ENCODE measurements at regions not wholly inside any gene's neighbourhood (a gene's known extent, or its start where the extent isn't known, plus 50 kb on each side); places are given as distances from the start of the nearest gene placed in this dataset.
A peak's percentile ranks its signal among the peaks of the same experiment; 100 is the strongest.

DNA sequence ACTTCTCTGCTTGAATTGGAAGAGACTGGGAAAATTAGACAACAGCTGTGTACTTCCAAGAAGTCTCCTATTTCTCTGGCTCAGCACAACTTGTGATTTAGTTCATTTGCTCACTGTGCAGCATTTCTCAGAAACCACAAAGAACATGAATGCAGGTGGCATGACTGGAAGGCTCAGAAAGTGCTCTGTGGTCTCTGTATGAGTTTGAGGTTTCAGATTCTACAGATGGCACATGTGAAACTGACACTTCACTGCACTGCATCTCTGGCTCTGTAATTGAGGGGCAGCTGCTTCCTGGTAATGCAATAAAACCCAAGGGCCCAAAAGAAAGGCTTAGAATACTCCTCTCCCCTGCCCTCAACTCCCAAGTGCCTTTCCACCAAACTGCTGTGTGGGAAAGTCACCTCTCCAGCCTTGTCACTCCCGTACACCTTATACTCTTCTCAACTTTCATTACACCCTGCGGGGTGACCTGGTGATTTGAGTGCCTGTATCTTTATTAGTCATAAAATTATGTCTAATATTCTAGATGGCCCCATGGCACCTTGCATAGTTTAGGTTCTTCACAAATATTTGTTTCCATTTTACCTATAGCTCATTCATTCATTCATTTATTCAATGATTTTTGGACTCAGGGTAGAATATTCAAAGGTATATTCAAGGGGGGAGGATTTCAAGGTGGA, 82.5 kb downstream of the ESM1 start:
- ChIA-PET POLR2A (no interaction called here), CTCF (interaction anchor here (0.6 to 6.2 kb wide), 17 partner anchors 11 to 439 kb away, joined by 3 to 67 read pairs (median 4); partner anchors contain the start of genes GPX8 and SNX18)
- Mint-ChIP-seq H3K9me3 (ENCODE audit: low read depth) (no peaks in the 10 kb centered on the region), H3K4me1 (peaks cover 11% of the 10 kb centered on the region), H3K36me3 (ENCODE audit: low read depth) (no peaks in the 10 kb centered on the region), H3K4me3 (no peak overlapping the region), H3K27me3 (peaks cover 55% of the 10 kb centered on the region), H3K27ac (peak overlapping the region; percentile 73)
- ATAC-seq (peak; percentile 97), DNase-seq (peak; percentile 75)
- intact Hi-C loops (cut with DNase I, micrococcal nuclease), result loop anchor here (1.0 to 10.0 kb wide), 9 partner anchors 34 to 386 kb away; partner anchors contain the start of genes SNX18 (in 2 of the 2), CCNO (in 1 of the 2), GZMA (in 1 of the 2) and GZMK (in 1 of the 2)

DNA sequence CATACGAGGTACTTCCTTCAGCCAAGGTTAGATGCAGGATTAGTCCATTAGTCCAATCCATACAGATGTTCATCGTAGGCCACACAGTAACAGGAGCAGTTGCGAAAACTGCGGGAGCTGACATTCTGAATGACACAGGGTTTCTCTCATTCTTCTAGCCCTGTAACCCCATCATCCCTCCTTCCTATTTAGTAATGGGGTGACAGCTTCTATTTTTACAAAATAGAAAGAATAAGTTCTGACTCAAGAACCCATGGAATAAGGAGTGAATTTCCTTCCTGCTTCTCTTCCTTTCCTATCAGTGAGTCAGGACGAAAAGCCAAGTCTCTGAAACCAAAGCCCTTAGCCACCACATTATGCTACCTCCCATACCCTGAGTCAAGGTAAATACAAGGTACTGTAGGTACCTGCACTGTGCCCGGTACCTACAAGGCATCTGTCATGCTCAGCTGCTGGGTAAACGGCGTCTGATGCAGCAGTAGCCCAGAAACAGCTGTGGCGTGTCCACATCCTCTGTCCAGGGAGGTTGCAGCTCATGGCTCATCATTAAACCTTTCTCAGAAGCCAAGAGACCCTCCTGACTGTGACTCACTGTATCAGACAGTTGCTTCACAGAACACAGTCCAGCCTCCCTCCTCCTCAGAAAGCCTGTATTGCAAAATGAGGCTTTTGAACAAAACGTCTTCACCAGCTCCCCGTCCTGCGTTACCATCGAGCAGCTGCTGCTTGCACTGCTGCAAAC, 84.2 kb downstream of the ESM1 start:
- DNase-seq, result no peak
- Mint-ChIP-seq H3K4me3 (no peak overlapping the region), H3K27me3 (peaks cover 68% of the 10 kb centered on the region), H3K27ac (no peak overlapping the region), H3K9me3 (ENCODE audit: low read depth) (no peaks in the 10 kb centered on the region), H3K36me3 (ENCODE audit: low read depth) (no peaks in the 10 kb centered on the region), H3K4me1 (peaks cover 11% of the 10 kb centered on the region)
- ChIA-PET CTCF (interaction anchor here (0.7 to 2.9 kb wide), 8 partner anchors 22 to 384 kb away, joined by 3 to 11 read pairs (median 4); partner anchors contain the start of gene SNX18), POLR2A (no interaction called here)
- ATAC-seq, result no peak
- intact Hi-C loops (cut with DNase I, micrococcal nuclease), result loop anchor here in 1 of 2 experiments (10.0 kb wide), 2 partner anchors 124 to 334 kb away; partner anchors contain the start of genes CCNO and GZMK

DNA sequence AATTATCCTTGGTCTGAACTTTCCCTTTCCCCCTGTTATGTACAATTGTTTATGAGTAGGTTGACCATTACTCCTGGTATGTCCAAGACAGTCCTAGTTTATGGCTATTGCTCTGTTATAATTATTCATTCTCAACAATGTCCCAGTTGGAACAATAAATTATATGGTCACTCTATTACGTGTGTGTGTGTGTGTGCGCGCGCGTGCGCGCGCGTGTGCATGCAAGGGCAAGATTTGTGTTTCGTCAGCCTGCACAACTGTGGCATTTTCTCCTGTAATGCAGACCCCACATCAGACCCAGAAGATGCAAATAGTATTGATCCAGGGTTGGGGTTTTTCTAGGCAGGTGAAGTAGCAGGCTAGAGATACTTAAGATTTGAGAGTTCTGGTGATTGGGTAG, 88.4 kb downstream of the ESM1 start:
- POLR2A ChIA-PET, result no interaction called here
- Mint-ChIP-seq H3K36me3 (ENCODE audit: low read depth) (no peaks in the 10 kb centered on the region), H3K4me1 (peaks cover 5% of the 10 kb centered on the region), H3K9me3 (ENCODE audit: low read depth) (no peaks in the 10 kb centered on the region), H3K4me3 (no peak overlapping the region), H3K27ac (no peak overlapping the region), H3K27me3 (peaks cover 67% of the 10 kb centered on the region)
- no peak for ATAC-seq
- no peak for DNase-seq
- CTCF ChIA-PET, result interaction anchor here (1.0 kb wide), 1 partner anchor 9 kb away, joined by 3 read pairs; no protein-coding TSS in a partner anchor
- intact Hi-C loops (cut with DNase I, micrococcal nuclease), result no loop called here

DNA sequence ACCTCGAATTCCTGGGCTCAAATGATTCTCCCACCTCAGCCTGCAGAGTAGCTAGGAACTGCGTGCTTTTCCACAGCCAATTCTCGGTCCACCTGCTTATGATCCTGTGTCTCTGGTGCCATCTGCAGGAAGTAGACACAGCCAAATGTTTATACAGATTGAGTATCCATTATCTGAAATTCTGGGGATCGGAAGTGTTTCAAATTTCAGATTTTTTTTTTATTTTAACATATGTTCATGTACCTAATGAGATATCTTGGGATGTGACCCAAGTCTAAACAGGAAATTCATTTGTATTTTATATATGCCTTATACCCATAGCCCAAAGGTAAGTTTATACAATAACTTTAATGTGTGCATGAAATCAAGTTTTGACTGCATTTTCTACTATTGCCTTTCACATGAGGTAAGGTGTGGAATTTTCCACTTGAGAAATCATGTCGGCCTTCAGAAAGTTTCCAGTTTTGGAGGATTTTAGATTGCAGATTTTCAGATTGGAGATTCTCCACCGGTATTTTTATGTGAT, 89.5 kb downstream of the ESM1 start:
- Mint-ChIP-seq H3K27ac (peak overlapping the region; percentile 21), H3K36me3 (ENCODE audit: low read depth) (no peaks in the 10 kb centered on the region), H3K4me3 (no peak overlapping the region), H3K4me1 (peaks cover 5% of the 10 kb centered on the region), H3K27me3 (peaks cover 68% of the 10 kb centered on the region), H3K9me3 (ENCODE audit: low read depth) (no peaks in the 10 kb centered on the region)
- ATAC-seq, result peak; percentile 33
- intact Hi-C loops (cut with DNase I, micrococcal nuclease), result loop anchor here in 1 of 2 experiments (1.0 kb wide), 1 partner anchor 379 kb away; the partner anchor contains the start of gene SNX18
- POLR2A ChIA-PET, result no interaction called here
- DNase-seq, result peak; percentile 23
- CTCF ChIA-PET, result interaction anchor here (0.6 to 2.3 kb wide), 9 partner anchors 10 to 378 kb away, joined by 3 to 8 read pairs (median 3); partner anchors contain the start of gene SNX18

DNA sequence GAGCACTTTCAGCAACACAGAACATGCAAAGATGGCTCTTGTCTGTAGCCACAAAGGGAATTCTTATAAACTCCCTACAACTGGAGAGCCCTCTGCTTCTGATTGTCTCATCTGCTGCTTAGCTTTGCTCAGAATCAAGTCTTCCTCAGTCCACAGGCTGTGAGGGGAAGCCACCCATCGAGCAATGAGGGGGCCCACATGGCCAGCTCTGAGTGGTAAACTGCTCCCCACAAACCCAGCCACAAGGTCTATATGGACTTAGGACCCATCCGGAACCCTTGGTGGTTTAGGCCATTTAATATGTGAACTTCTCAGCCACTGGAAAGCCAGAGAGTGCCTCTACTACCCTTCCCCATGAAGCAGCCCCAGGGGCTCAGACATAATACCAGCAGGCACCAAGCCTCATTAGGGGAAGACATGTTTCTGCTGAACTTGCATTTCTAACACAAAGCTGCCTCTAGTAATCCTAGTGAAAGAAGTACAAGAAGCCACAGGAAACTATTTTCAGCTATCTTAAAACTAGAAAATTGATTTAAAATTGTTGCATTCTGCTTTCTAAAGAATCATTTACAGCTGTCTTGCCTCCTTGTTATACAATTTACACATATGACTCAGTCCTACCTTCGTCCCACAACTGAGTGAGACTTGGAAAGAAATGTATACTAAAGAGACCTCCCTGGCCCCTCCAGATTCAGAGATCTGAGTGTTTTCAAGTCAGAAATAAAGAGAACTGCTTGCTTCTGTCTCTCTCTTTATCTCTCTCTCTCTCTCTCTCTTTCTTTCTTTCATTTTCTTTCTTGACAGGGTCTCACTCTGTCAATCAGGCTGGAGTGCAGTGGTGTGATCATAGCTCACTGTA, 90.2 kb downstream of the ESM1 start:
- Mint-ChIP-seq H3K27ac (peak overlapping the region; percentile 21), H3K36me3 (ENCODE audit: low read depth) (no peaks in the 10 kb centered on the region), H3K4me3 (no peak overlapping the region), H3K27me3 (peaks cover 63% of the 10 kb centered on the region), H3K4me1 (peaks cover 5% of the 10 kb centered on the region), H3K9me3 (ENCODE audit: low read depth) (no peaks in the 10 kb centered on the region)
- intact Hi-C loops (cut with DNase I, micrococcal nuclease), result loop anchor here in 1 of 2 experiments (1.0 kb wide), 1 partner anchor 378 kb away; the partner anchor contains the start of gene SNX18
- ATAC-seq, result peak; percentile 51
- no peak for DNase-seq
- CTCF ChIA-PET, result interaction anchor here (0.7 to 2.3 kb wide), 13 partner anchors 10 to 378 kb away, joined by 3 to 8 read pairs (median 3); partner anchors contain the start of genes GPX8 and SNX18
- POLR2A ChIA-PET, result no interaction called here

DNA sequence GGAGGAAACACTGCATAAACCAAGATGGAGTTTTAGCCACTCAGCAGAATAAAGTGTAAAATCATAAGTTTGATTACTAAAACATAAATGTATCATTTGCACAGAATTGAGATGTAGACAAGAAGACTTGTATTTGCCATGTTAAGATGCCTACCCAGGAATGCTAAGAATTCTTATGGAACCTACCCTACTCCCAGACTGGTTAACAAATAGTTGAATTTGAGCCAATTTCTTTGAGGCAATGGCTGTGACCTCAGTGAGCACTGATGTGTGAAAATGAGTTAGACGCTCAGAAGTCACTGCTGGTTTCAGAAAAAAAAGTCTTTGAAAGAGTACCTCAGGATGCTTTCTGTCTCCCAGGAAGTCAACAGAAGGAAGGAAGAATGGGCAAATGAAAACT, 95.6 kb downstream of the ESM1 start:
- Mint-ChIP-seq H3K9me3 (ENCODE audit: low read depth) (no peaks in the 10 kb centered on the region), H3K27ac (no peak overlapping the region), H3K27me3 (peaks cover 68% of the 10 kb centered on the region), H3K4me3 (no peak overlapping the region), H3K4me1 (no peaks in the 10 kb centered on the region), H3K36me3 (ENCODE audit: low read depth) (no peaks in the 10 kb centered on the region)
- ChIA-PET CTCF (interaction anchor here (1.0 to 1.4 kb wide), 4 partner anchors 17 to 373 kb away, joined by 3 to 5 read pairs (median 4); partner anchors contain the start of genes GPX8 and SNX18), POLR2A (no interaction called here)
- intact Hi-C loops (cut with DNase I, micrococcal nuclease), result no loop called here
- ATAC-seq, result no peak
- DNase-seq, result no peak

DNA sequence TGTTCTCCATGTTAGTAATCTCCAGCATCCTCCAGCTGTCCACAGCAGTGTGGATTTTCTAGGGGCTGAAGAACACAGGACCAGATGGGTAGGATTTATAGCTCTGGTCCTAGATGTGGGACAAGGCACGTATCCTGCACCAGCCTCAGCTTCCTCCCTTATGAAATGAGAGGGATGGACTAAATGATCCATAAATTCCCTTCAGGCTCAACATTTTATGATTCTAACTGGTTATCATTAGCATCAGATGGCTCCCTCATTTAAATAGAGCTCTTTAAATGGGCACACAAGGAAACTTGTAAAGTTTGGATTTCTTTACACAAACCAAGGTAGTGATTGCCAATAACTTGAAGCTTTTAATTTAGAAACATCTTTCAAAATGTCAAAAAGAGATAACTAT, 97.7 kb downstream of the ESM1 start:
- CTCF ChIA-PET, result interaction anchor here (0.7 to 2.4 kb wide), 5 partner anchors 10 to 444 kb away, joined by 3 to 12 read pairs (median 3); partner anchors contain the start of gene GPX8
- Mint-ChIP-seq H3K27me3 (peaks cover 74% of the 10 kb centered on the region), H3K27ac (no peak overlapping the region), H3K4me3 (no peak overlapping the region), H3K4me1 (peaks cover 6% of the 10 kb centered on the region), H3K9me3 (ENCODE audit: low read depth) (no peaks in the 10 kb centered on the region), H3K36me3 (ENCODE audit: low read depth) (no peaks in the 10 kb centered on the region)
- ATAC-seq, result no peak
- intact Hi-C loops (cut with DNase I, micrococcal nuclease), result no loop called here
- DNase-seq, result no peak
- POLR2A ChIA-PET, result no interaction called here

DNA sequence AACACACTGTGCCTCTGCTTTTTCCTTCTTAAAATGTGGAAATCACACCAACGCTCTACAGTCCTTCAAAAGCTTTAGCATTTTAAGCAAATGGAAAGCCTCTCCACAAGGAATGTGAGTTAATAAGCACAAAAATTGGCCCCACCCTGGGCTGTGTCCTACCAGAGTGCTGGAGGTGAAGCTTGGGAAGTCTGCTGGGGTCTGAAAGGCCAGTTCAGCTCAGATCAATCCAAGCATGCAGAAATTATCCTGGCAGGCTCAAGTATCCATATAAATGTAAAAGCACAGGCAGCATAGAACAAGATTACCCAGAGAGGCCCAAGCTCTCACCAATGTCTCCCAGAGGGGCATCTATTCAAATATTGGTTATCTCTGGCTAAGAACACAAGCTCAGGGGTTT, 98.5 kb downstream of the ESM1 start:
- no peak overlapping the region for H3K27ac Mint-ChIP-seq
- peaks cover 73% of the 10 kb centered on the region for H3K27me3 Mint-ChIP-seq
- H3K36me3 Mint-ChIP-seq (ENCODE audit: low read depth), result no peaks in the 10 kb centered on the region
- ATAC-seq (no peak), DNase-seq (no peak)
- ChIA-PET POLR2A (no interaction called here), CTCF (interaction anchor here (0.9 to 2.4 kb wide), 5 partner anchors 13 to 275 kb away, joined by 3 to 12 read pairs (median 4); no protein-coding TSS in a partner anchor)
- H3K9me3 Mint-ChIP-seq (ENCODE audit: low read depth), result no peaks in the 10 kb centered on the region
- H3K4me3 Mint-ChIP-seq, result no peak overlapping the region
- intact Hi-C loops (cut with DNase I, micrococcal nuclease), result no loop called here
- H3K4me1 Mint-ChIP-seq, result peaks cover 6% of the 10 kb centered on the region

DNA sequence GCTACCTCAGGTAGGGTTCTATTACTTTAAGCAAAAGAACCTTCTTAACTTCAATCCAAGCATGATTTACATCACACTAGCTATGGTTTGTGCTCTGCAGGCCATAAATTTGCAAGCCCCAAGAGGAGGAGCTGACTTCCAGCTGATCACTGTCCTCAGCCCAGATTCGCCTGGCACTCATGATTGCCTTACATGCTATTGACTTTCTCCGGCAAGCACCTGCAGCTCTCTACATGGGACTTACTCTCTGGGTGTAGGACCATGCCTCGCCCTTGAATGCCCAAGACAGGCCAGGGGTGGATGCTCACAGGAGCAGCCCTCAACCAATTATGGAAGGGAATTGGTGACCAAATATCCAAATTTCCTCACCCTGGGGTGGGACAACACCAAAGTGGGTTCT, 99.8 kb downstream of the ESM1 start:
- Mint-ChIP-seq H3K27ac (no peak overlapping the region), H3K36me3 (ENCODE audit: low read depth) (no peaks in the 10 kb centered on the region), H3K4me1 (peaks cover 11% of the 10 kb centered on the region), H3K4me3 (no peak overlapping the region), H3K9me3 (ENCODE audit: low read depth) (no peaks in the 10 kb centered on the region), H3K27me3 (peaks cover 74% of the 10 kb centered on the region)
- POLR2A ChIA-PET, result no interaction called here
- intact Hi-C loops (cut with DNase I, micrococcal nuclease), result no loop called here
- DNase-seq (no peak), ATAC-seq (no peak)
- CTCF ChIA-PET, result interaction anchor here (0.7 to 2.4 kb wide), 7 partner anchors 12 to 302 kb away, joined by 4 to 12 read pairs (median 4); no protein-coding TSS in a partner anchor

DNA sequence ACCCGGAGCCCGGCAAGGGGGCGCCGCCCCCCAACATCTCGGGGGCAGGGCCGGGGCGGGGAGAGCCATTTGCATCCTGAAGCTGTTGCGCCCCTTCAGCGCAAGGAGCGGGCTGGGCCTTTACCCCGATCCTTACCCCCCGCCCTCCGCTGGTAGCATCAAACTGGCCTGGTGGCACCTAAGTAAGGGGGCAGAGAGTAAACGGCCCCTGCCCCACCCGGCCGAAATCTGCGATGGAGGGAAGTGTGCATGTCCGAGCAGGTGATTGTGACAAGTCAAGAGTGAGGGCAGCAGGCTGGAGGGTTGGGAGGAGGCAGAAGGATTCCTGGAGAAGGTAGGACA, 101.2 kb downstream of the ESM1 start:
- ATAC-seq, result no peak
- Mint-ChIP-seq H3K9me3 (ENCODE audit: low read depth) (no peaks in the 10 kb centered on the region), H3K27me3 (peaks cover 70% of the 10 kb centered on the region), H3K27ac (no peak overlapping the region), H3K4me3 (no peak overlapping the region), H3K4me1 (peaks cover 11% of the 10 kb centered on the region), H3K36me3 (ENCODE audit: low read depth) (no peaks in the 10 kb centered on the region)
- POLR2A ChIA-PET, result interaction anchor here (0.7 kb wide), 1 partner anchor 18 kb away, joined by 3 read pairs; no protein-coding TSS in a partner anchor
- CTCF ChIA-PET, result no interaction called here
- intact Hi-C loops (cut with DNase I, micrococcal nuclease), result no loop called here
- DNase-seq, result no peak

All from activated CD4-positive, alpha-beta T cell treated with anti-CD3 and anti-CD28 coated beads for 36 hours (primary cell).